ENCODE measurements at regions not wholly inside any gene's neighbourhood (a gene's known extent, or its start where the extent isn't known, plus 50 kb on each side); places are given as distances from the start of the nearest gene placed in this dataset.

DNA sequence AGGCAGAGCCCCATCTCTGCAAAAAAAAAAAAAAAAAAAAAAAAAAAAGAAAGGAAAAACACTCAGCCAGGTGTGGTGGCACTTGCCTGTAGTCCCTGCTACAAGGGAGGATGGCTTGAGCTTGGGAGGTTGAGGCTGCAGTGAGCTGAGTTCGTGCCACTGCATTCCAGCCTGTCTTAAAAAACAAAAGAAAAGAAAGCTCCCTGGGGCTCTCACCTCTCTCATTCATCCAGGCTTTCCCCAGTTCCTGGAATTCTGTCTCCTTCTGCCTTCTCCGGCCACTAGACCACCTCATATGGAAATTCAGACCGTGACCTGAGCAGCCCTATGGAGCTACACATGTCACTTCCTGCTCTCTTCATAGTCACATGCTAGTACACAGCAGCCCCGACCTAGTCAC lies 101.1 kb upstream of the TAB2 start:
- TF ChIP-seq, protein P1, sequence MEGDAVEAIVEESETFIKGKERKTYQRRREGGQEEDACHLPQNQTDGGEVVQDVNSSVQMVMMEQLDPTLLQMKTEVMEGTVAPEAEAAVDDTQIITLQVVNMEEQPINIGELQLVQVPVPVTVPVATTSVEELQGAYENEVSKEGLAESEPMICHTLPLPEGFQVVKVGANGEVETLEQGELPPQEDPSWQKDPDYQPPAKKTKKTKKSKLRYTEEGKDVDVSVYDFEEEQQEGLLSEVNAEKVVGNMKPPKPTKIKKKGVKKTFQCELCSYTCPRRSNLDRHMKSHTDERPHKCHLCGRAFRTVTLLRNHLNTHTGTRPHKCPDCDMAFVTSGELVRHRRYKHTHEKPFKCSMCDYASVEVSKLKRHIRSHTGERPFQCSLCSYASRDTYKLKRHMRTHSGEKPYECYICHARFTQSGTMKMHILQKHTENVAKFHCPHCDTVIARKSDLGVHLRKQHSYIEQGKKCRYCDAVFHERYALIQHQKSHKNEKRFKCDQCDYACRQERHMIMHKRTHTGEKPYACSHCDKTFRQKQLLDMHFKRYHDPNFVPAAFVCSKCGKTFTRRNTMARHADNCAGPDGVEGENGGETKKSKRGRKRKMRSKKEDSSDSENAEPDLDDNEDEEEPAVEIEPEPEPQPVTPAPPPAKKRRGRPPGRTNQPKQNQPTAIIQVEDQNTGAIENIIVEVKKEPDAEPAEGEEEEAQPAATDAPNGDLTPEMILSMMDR (IDR thresholded peaks at IDR 0.05), result no peak
- TF ChIP-seq POLR2A (IDR thresholded peaks at IDR 0.05) (no peak), EP300 (IDR thresholded peaks at IDR 0.05) (no peak)
